B cell (primary cell): ENCODE measurements at regions not wholly inside any gene's neighbourhood (a gene's known extent, or its start where the extent isn't known, plus 50 kb on each side); places are given as distances from the start of the nearest gene placed in this dataset.

Source experiments
- ATAC-seq: fragments of 200-7000 bp; cut with Tn5 transposase; one replicate; pipeline ENCODE4 v1.10.0; 2021; ENCODE audit warnings: low read depth, mild to moderate bottlenecking, moderate number of reproducible peaks, moderate library complexity
- CTCF ChIA-PET: fragments of 350-600 bp; sonication (Branson Sonifier 250); formaldehyde crosslinking; loops from one replicate; lab custom pipeline; 2021; ENCODE audit warnings: antibody characterized with exemption, inconsistent platforms; lab: Charles Lee
- POLR2A ChIA-PET: fragments of 350-600 bp; sonication (Branson Sonifier 250); formaldehyde crosslinking; loops from one replicate; lab custom pipeline; 2021; ENCODE audit warnings: antibody characterized with exemption; lab: Charles Lee
- DNase-seq: peaks from one replicate; pipeline ENCODE4 v3.0.0; 2013
- H2AFZ ChIP-seq: 2 replicates; pipeline ENCODE4 v1.6.1; 2012; ENCODE audit warnings: mild to moderate bottlenecking, low read depth, low read length; ENCODE audit not compliant: insufficient read depth, poor library complexity, severe bottlenecking
- H3K27ac ChIP-seq, 2 donors: 1 replicate in 1 of 2; 2 replicates in 1 of 2; pipeline ENCODE4 v1.5.1; 2012 to 2013; ENCODE audit warnings: low read length in 2 of 2, mild to moderate bottlenecking in 2 of 2, moderate library complexity in 1 of 2
- H3K27me3 ChIP-seq, 4 experiments: fragments of 200-600 bp in 1 of 4; sonication (generic) in 1 of 4; replicated peaks in 1 of 4; 1 replicate in 2 of 4; 2 replicates in 2 of 4; pipeline versions ENCODE4 v1.6.1 to v1.7.0; 2013 to 2016; ENCODE audit warnings: low read length in 3 of 4, mild to moderate bottlenecking in 2 of 4, mixed read lengths in 1 of 4, moderate library complexity in 1 of 4; ENCODE audit not compliant: insufficient read depth in 4 of 4, control insufficient read depth in 3 of 4; ENCODE audit errors: control extremely low read depth in 1 of 4
- H3K36me3 ChIP-seq, 2 experiments: replicated peaks in 1 of 2; 1 replicate in 1 of 2; 2 replicates in 1 of 2; pipeline versions ENCODE4 v1.6.1 to v1.7.1; 2013; ENCODE audit warnings: low read length in 1 of 2; ENCODE audit not compliant: insufficient read depth in 2 of 2, control insufficient read depth in 1 of 2; ENCODE audit errors: control extremely low read depth in 1 of 2, extremely low read depth in 1 of 2
- H3K4me1 ChIP-seq, 2 donors: fragments of 200-600 bp in 1 of 2; sonication (generic) in 1 of 2; 1 replicate in 1 of 2; 2 replicates in 1 of 2; pipeline versions ENCODE4 v1.5.1 to v1.6.1; 2013 to 2017; ENCODE audit warnings: low read length in 2 of 2; ENCODE audit not compliant: control insufficient read depth in 2 of 2, insufficient read depth in 2 of 2
- H3K4me2 ChIP-seq: replicated peaks from 2 replicates; pipeline ENCODE3; 2012; ENCODE audit warnings: mild to moderate bottlenecking, low read depth, low read length; ENCODE audit not compliant: poor library complexity, severe bottlenecking
- H3K4me3 ChIP-seq, 5 experiments: fragments of 200-600 bp in 1 of 5; sonication (generic) in 1 of 5; 1 replicate in 3 of 5; 2 replicates in 2 of 5; pipeline versions ENCODE4 v1.5.1 to v1.7.0; 2011 to 2016; ENCODE audit warnings: low read length in 4 of 5, mild to moderate bottlenecking in 4 of 5, low read depth in 2 of 5, control low read depth in 1 of 5, moderate library complexity in 1 of 5; ENCODE audit not compliant: insufficient read depth in 1 of 5; ENCODE audit errors: control extremely low read depth in 1 of 5, extremely low read depth in 1 of 5
- H3K79me2 ChIP-seq: fragments of 200-600 bp; sonication (generic); one replicate; pipeline ENCODE4 v1.6.0; 2016; ENCODE audit warnings: low read length; ENCODE audit not compliant: control insufficient read depth, insufficient read depth
- H3K9ac ChIP-seq: fragments of 200-600 bp; sonication (generic); 2 replicates; pipeline ENCODE4 v1.6.1; 2017; ENCODE audit warnings: mild to moderate bottlenecking, low read length, moderate library complexity
- H3K9me3 ChIP-seq, 3 donors: one replicate each; pipeline versions ENCODE4 v1.6.1 to v1.7.1; 2013; ENCODE audit warnings: low read length in 2 of 3; ENCODE audit not compliant: control insufficient read depth in 2 of 3, insufficient read depth in 1 of 3; ENCODE audit errors: control extremely low read depth in 1 of 3
- H4K20me1 ChIP-seq: 2 replicates; pipeline ENCODE4 v1.6.0; 2012; ENCODE audit warnings: mild to moderate bottlenecking, low read length; ENCODE audit not compliant: insufficient read depth, control insufficient read depth, poor library complexity, severe bottlenecking
- H3K27ac Mint-ChIP-seq: one replicate; pipeline ENCODE4 v1.8.0; 2021; ENCODE audit warnings: mixed read lengths
- H3K27me3 Mint-ChIP-seq: one replicate; pipeline ENCODE4 v1.8.0; 2021; ENCODE audit warnings: mixed read lengths
- H3K4me1 Mint-ChIP-seq: one replicate; pipeline ENCODE4 v1.8.0; 2021; ENCODE audit warnings: mixed read lengths
- H3K4me3 Mint-ChIP-seq: one replicate; pipeline ENCODE4 v1.8.0; 2021; ENCODE audit warnings: mixed read lengths
- H3K9me3 Mint-ChIP-seq: one replicate; pipeline ENCODE4 v1.8.0; 2022; ENCODE audit warnings: mixed read lengths; ENCODE audit not compliant: insufficient read depth
- CTCF ChIP-seq: fragments of 200-600 bp; IDR thresholded peaks from one replicate; pipeline ENCODE4 v1.8.0; 2022; ENCODE audit warnings: antibody characterized with exemption, mild to moderate bottlenecking
- EZH2 ChIP-seq: IDR thresholded peaks from 2 replicates; pipeline ENCODE4 v1.6.1; 2012; ENCODE audit warnings: borderline replicate concordance, low read depth, mild to moderate bottlenecking, moderate library complexity, low read length; ENCODE audit not compliant: insufficient read depth, poor library complexity, severe bottlenecking
- WGBS: methylation state at CpG from one replicate; pipeline ENCODE4 v1.1.5; 2013; ENCODE audit warnings: missing lambda C conversion rate; ENCODE audit not compliant: insufficient coverage; 5-methylcytosine and 5-hydroxymethylcytosine counted together
- intact Hi-C: fragments of 100-400 bp; cut with micrococcal nuclease; formaldehyde crosslinking; loops from one replicate; pipeline ENCODE4 v1.10.0; 2022

- H3K4me1 ChIP-seq = no peaks in the 10 kb centered on the region
- no peak for ATAC-seq
- WGBS = no CpG with 5 or more reads among the region's 1 CpG
- no peaks in the 10 kb centered on the region for H3K36me3 ChIP-seq
- no peak overlapping the region for H3K27ac Mint-ChIP-seq
- H3K9me3 ChIP-seq = no peaks in the 10 kb centered on the region
- no peak overlapping the region for H2AFZ ChIP-seq
- no peak overlapping the region for H3K27ac ChIP-seq
- H3K79me2 ChIP-seq = no peaks in the 10 kb centered on the region
- H3K4me1 Mint-ChIP-seq = no peaks in the 10 kb centered on the region
- H3K27me3 ChIP-seq = no peaks in the 10 kb centered on the region
- no peaks in the 10 kb centered on the region for H3K27me3 Mint-ChIP-seq
- H3K4me3 ChIP-seq = no peak overlapping the region
- H3K9me3 Mint-ChIP-seq = no peaks in the 10 kb centered on the region
- no peaks in the 10 kb centered on the region for H4K20me1 ChIP-seq
- H3K9ac ChIP-seq = no peak overlapping the region
- POLR2A ChIA-PET = no interaction called here
- TF ChIP-seq CTCF (no peak), EZH2 (no peak)
- CTCF ChIA-PET = no interaction called here
- DNase-seq = no peak
- H3K4me2 ChIP-seq = no peak overlapping the region
- H3K4me3 Mint-ChIP-seq = no peak overlapping the region
- intact Hi-C loops = no loop called here
Measured at GRCh38 chr4:147335183-147335582, 145.7 kb upstream of the EDNRA start.

- Histone ChIP-seq H3K36me3 (no peaks in the 10 kb centered on the region), H2AFZ (no peak overlapping the region), H3K4me1 (no peaks in the 10 kb centered on the region), H3K27ac (no peak overlapping the region), H3K4me2 (no peak overlapping the region), H3K79me2 (no peaks in the 10 kb centered on the region), H3K9ac (no peak overlapping the region), H3K9me3 (no peaks in the 10 kb centered on the region), H3K4me3 (no peak overlapping the region), H3K27me3 (no peaks in the 10 kb centered on the region), H4K20me1 (no peaks in the 10 kb centered on the region)
- ChIA-PET CTCF (no interaction called here), POLR2A (no interaction called here)
- Mint-ChIP-seq H3K4me1 (no peaks in the 10 kb centered on the region), H3K9me3 (no peaks in the 10 kb centered on the region), H3K27ac (no peak overlapping the region), H3K27me3 (no peaks in the 10 kb centered on the region), H3K4me3 (no peak overlapping the region)
- intact Hi-C loops = no loop called here
- 45% methylated on average over 2 of the region's 2 CpGs for WGBS
- DNase-seq (no peak), ATAC-seq (no peak)
- TF ChIP-seq CTCF (no peak), EZH2 (no peak)
Measured at GRCh38 chr4:147336252-147336651, 144.6 kb upstream of the EDNRA start.
